VCaP (cell line): ENCODE measurements at regions not wholly inside any gene's neighbourhood (a gene's known extent, or its start where the extent isn't known, plus 50 kb on each side); places are given as distances from the start of the nearest gene placed in this dataset.
A peak's percentile ranks its signal among the peaks of the same experiment; 100 is the strongest.

Experiments used
- H3K27ac ChIP-seq: fragments of 450-650 bp; 2 replicates; pipeline ENCODE4 v1.5.1; 2017
- CTCF ChIP-seq: fragments of 450-650 bp; conservative IDR thresholded peaks from 2 replicates; pipeline ENCODE4 v1.5.1; 2017; ENCODE audit warnings: mild to moderate bottlenecking, moderate library complexity

DNA sequence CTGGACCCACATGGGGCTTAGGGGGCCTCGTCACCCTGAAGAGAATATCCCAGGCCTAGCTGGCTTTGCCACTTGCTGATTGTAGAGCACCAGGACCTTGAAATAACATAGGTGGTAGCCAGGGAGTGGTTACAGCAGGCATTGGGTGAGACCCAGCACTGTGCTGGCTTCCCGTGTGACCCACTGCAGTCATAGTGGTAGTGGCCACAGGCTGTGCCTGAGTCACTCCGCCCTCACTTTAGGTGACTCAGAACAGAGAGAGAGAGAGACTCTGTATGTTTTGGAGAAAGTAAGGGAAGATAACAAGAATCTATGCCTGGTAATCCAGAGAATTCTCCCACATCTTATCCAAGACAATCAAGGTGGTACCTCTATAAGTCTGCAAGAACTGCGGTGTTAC is 98.7 kb upstream of the LHX8 start:
- TF ChIP-seq CTCF, result no peak

DNA sequence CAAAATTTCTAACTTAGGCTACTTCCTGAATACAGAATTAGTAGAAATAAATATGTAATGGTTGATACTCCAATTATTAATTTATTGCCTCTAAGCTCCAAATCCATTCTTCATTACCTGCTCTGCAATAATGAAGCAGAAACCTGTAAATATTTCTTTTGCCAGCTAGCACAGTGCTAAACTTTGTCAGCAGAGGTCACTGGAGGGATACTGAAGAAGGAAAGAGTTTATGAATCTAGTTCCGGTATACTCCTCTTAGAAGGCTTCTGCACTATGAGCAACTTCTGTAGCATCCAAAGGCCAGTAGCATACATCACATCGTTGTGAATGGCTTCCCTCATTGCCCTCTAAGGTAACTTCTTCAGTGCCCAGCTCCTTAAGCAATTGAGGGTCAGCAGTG is 81.0 kb upstream of the LHX8 start:
- peak; percentile 43 for TF ChIP-seq CTCF
- no peak overlapping the region for H3K27ac ChIP-seq

More for the DNA sequence above, 98.7 kb upstream of the LHX8 start:
- no peak overlapping the region for H3K27ac ChIP-seq

DNA sequence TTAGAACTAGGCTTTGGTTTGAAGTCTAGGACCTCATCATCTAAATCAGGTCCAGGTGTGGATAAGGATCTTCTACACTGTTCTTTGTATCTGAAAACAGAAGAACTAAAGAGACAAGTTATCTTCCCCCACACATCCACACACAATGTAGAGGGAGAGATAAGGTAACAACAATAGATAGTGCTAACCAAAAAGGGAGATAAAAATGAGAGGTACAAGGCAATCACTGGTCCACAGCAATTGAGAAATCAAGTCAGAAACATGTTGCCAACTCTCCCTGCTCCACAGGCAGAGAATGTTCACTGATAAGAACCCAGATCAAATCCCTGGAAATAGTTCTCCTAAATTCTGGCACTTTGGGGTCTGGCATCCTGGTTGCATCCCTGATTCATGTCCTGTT is 75.8 kb upstream of the LHX8 start:
- TF ChIP-seq CTCF, result no peak
- no peak overlapping the region for H3K27ac ChIP-seq

DNA sequence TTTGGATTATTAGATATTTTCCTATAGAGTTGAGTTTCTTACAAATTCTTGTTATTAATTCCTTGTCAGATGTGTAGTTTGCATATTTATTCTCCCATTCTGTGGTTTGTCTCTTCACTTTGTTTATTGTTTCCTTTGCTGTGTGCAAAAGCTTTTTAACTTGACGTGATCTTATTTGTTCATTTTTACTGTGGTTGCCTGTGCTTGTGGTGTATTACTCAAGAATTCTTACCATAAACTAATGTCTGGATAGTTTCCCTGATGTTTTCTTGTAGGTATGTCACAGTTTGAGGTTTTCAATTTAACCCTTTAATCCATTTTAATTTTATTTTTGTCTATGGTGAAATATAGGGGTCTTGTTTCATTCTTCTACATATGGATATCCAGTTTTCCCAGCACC is 72.1 kb upstream of the LHX8 start:
- no peak for TF ChIP-seq CTCF

GRCh38 chr1:75067975-75068374 is 66.2 kb upstream of the LHX8 start:
- no peak for TF ChIP-seq CTCF
- no peak overlapping the region for H3K27ac ChIP-seq

More for the DNA sequence above, 72.1 kb upstream of the LHX8 start:
- H3K27ac ChIP-seq, result no peak overlapping the region

DNA sequence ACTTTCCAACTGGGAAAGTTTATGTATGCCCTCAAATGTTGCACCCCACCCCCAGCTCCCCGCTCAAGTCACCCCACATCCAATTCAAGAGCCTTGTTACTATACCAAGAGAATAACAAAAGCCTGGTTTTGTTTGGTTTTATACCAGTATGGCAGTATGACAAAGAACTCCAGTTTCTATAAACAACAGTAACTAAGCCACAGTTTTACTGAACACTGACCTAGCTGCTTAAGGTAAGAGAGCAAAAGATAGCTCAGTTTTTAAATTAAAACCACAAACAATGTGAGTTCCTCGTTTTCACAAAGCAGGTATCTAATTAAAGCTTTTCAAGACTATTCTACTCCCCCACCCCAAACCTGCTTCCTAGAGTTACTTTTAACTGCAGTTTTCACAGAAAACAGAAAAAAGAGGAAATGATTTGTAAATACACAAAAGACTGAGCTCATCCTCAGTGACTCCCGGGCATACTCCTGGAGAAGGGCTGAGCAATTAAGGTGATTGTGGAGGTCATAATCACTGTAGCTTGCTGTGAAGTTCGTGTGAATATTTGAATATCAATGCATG is 59.3 kb upstream of the LHX8 start:
- TF ChIP-seq CTCF, result no peak
- no peak overlapping the region for H3K27ac ChIP-seq

DNA sequence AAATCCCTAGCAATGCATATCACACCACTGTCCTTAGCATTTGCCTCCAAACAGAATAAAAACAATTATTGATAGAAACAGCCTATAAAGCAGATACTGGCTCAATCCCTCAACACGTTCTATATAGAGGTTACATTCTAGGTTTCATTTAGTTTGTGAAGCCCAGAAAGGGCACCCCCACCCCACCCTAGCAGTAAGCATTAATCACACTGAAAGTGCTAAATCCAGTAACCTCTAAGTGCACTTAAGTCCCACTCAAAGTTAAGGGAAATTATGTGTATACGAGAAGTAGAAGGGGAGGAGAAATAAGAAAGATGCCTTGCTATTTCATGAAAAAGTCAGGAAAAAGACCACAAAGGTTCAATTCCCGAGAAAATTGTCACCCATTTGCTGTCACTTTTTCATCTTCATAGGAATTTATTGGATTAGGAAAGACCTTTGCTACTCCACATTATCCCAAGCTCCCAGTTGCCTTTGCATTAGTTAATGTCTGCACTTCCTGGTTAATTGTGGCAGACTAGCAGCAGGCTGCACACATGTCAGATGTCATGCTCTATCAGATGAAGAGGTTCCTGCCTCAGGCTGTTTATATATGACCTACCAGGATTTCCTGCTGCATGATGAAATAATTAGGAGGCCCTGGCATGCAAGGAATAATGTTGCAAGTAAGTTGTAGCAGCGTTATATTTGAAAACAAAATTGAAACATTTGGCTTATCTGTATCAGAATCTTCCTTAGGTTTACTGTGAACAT is 54.5 kb upstream of the LHX8 start:
- no peak for TF ChIP-seq CTCF
- H3K27ac ChIP-seq, result no peak overlapping the region
